ENCODE measurements at regions not wholly inside any gene's neighbourhood (a gene's known extent, or its start where the extent isn't known, plus 50 kb on each side); places are given as distances from the start of the nearest gene placed in this dataset.
"Not testable (repeated sequence)": the region's sequence is repeated elsewhere in the genome, so short reads cannot be mapped to it uniquely, and the experiment has no call there.

DNA sequence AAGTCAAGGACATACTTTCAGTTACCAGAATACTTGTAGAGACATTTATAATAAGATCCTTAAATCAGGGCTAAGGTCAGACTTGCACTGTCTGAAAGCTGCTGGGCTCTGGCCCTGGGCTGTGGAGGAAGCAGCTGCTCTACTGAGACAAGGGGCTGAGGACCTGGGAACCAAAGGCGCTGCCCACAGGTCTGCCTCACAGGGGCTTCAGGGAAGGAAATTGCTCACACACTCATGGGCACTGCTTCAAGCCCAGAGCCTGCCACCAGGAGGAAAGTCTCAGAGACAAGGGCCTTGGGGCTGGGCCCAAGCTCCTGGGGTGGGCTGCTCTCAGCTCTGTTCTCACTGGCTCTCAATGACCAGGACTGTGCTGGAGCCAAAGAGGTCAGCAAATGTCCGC lies 614.1 kb downstream of the RPIA start:
- TF ChIP-seq EZH2 (IDR thresholded peaks at IDR 0.05), result not testable (repeated sequence)
- TF ChIP-seq, protein P1, sequence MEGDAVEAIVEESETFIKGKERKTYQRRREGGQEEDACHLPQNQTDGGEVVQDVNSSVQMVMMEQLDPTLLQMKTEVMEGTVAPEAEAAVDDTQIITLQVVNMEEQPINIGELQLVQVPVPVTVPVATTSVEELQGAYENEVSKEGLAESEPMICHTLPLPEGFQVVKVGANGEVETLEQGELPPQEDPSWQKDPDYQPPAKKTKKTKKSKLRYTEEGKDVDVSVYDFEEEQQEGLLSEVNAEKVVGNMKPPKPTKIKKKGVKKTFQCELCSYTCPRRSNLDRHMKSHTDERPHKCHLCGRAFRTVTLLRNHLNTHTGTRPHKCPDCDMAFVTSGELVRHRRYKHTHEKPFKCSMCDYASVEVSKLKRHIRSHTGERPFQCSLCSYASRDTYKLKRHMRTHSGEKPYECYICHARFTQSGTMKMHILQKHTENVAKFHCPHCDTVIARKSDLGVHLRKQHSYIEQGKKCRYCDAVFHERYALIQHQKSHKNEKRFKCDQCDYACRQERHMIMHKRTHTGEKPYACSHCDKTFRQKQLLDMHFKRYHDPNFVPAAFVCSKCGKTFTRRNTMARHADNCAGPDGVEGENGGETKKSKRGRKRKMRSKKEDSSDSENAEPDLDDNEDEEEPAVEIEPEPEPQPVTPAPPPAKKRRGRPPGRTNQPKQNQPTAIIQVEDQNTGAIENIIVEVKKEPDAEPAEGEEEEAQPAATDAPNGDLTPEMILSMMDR (IDR thresholded peaks at IDR 0.05 in 2 of 3, conservative IDR thresholded peaks at IDR 0.05 in 1 of 3; ENCODE audit: borderline replicate concordance in 1 of 3, insufficient read depth in 1 of 3, low read depth in 2 of 3, low read length in 2 of 3), result not testable (repeated sequence)

Data from HCT116 (cell line).